ENCODE measurements at regions not wholly inside any gene's neighbourhood (a gene's known extent, or its start where the extent isn't known, plus 50 kb on each side); places are given as distances from the start of the nearest gene placed in this dataset.
"Not testable (repeated sequence)": the region's sequence is repeated elsewhere in the genome, so short reads cannot be mapped to it uniquely, and the experiment has no call there.

- TF ChIP-seq, protein P1, sequence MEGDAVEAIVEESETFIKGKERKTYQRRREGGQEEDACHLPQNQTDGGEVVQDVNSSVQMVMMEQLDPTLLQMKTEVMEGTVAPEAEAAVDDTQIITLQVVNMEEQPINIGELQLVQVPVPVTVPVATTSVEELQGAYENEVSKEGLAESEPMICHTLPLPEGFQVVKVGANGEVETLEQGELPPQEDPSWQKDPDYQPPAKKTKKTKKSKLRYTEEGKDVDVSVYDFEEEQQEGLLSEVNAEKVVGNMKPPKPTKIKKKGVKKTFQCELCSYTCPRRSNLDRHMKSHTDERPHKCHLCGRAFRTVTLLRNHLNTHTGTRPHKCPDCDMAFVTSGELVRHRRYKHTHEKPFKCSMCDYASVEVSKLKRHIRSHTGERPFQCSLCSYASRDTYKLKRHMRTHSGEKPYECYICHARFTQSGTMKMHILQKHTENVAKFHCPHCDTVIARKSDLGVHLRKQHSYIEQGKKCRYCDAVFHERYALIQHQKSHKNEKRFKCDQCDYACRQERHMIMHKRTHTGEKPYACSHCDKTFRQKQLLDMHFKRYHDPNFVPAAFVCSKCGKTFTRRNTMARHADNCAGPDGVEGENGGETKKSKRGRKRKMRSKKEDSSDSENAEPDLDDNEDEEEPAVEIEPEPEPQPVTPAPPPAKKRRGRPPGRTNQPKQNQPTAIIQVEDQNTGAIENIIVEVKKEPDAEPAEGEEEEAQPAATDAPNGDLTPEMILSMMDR (IDR thresholded peaks at IDR 0.05; ENCODE audit: low read depth, low read length), result no peak
- no peak overlapping the region for H3K4me3 ChIP-seq (ENCODE audit: low read depth, low read length)
Observed at GRCh38 chrX:27162496-27162895, 300.6 kb downstream of the PPP4R3C start.

- not testable (repeated sequence) for H3K4me3 ChIP-seq (ENCODE audit: low read depth, low read length)
Observed at GRCh38 chrX:27156921-27157320, 306.2 kb downstream of the PPP4R3C start.

DNA sequence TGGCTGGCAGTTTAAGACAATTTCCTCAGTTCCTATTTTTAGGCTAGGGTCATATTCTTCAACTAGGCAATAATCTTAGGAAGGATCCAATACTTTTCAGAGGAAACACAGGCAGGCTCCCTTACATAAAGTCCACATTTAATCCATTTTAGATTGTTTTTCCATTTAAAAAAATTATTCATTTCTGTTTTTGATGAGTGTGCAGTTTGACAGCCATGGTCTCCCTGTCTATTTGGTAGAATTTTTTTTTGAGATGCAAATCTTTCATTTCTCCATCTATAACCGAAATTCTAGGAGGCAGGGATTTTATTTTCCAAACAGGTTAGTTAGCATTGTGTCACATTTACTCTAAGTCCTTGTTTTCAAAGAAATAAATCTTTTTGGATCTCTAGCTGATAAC, 326.8 kb downstream of the PPP4R3C start:
- TF ChIP-seq, protein P1 (IDR thresholded peaks at IDR 0.05; ENCODE audit: low read depth, low read length), result no peak

DNA sequence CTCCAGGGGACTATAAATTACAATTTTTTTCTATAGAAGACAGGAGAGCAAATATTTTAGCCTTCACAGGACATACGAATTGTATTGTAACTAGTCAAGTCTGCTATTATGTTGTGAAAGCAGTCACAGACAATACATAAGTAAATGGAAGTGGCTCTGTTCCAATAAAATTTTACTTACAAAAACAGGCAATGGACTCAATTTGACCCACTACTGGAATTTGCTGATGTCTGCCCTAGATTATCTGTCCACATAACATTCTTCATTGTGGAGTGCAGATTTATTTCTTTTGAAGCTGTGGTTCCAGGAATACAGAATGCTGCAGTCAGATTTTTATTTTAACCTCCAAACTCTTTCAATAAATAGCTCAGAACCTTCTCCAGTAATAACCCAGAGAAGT, 330.3 kb downstream of the PPP4R3C start:
- H3K4me3 ChIP-seq (ENCODE audit: low read depth, low read length), result no peak overlapping the region
- TF ChIP-seq, protein P1 (IDR thresholded peaks at IDR 0.05; ENCODE audit: low read depth, low read length), result no peak

More for the DNA sequence above, 326.8 kb downstream of the PPP4R3C start:
- no peak overlapping the region for H3K4me3 ChIP-seq (ENCODE audit: low read depth, low read length)

DNA sequence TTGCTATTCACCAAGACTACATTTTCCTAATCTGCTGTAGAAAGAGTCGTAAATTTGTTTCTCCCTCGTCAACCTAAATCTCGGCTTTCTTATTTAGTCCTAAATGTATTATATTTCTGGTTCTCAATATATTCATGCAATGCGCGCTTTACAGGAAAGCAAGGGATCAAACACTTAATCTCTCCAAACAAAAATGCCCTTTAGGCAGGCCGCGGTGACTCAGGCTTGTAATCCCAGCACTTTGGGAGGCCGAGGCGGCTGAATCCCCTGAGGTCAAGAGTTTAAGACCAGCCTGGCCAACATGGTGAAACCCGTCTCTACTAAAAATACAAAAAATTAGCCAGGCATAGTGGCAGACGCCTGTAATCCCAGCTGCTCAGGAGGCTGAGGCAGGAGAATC, 376.0 kb downstream of the PPP4R3C start:
- H3K4me3 ChIP-seq (ENCODE audit: low read depth, low read length), result not testable (repeated sequence)

DNA sequence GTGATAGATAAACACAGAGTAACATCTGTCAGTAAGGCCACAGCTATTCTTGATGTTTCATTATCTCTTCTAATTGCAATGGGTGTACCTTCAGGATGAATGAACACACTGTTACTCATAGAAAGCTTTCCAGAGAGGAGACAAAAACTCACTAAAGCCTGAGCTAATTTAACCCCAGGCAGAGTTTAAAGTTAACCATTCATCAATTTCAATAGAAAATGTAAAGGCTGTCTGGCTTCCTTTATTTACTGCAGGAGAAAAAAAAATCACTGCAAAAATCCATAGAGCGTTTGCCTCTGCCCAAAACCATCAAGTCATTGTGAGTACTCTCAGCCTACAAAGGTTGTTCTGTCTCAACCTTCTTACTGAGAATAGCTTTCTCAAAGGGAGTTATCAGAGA, 376.9 kb downstream of the PPP4R3C start:
- TF ChIP-seq, protein P1 (IDR thresholded peaks at IDR 0.05; ENCODE audit: low read depth, low read length), result no peak
- H3K4me3 ChIP-seq (ENCODE audit: low read depth, low read length), result no peak overlapping the region

DNA sequence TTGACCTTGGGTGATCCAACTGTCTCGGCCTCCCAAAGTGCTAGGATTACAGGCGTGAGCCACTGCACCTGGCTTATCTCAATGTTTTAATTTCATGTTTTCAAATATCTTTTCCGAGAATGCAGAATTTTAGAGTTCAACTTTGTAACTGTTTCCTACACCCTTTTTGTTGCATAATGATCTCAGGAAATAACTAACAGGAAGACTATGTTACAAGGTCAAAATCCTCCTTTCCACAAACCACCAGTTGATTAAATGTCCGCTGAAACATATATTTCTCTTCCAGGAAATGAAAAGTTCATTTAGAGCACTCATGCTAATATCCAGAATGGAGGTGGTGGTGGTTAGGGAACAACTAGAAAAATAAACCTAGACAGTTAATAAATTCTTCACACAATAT, 377.8 kb downstream of the PPP4R3C start:
- H3K4me3 ChIP-seq (ENCODE audit: low read depth, low read length), result no peak overlapping the region
- TF ChIP-seq, protein P1 (IDR thresholded peaks at IDR 0.05; ENCODE audit: low read depth, low read length), result no peak

DNA sequence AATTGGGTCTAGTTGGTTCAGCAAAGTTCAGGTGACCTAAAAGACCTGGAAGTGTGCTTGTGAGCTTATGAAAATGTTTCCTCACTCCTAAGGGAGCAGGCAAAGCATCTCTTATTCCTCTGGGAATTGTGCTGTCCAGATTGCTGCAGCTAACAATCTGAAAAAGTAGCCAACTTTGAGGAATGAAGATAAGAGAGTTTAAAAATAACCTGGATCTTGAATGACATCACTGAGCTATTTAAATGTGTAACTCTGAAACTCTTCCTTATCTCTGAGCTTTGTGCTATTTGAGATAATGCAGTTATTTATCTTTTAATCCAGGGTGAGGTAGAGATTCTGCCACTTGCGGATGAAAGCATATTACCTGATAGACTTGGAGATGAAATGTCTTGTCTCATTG, 384.8 kb downstream of the PPP4R3C start:
- TF ChIP-seq, protein P1 (IDR thresholded peaks at IDR 0.05; ENCODE audit: low read depth, low read length), result no peak
- H3K4me3 ChIP-seq (ENCODE audit: low read depth, low read length), result no peak overlapping the region

Measured in WI38 (cell line).